Upper lobe of right lung (tissue), 1 donor: ENCODE measurements at regions not wholly inside any gene's neighbourhood (a gene's known extent, or its start where the extent isn't known, plus 50 kb on each side); places are given as distances from the start of the nearest gene placed in this dataset.

Experiments
- ATAC-seq: fragments of 200-7000 bp; cut with Tn5 transposase; one replicate; pipeline ENCODE4 v1.9.1; 2020; ENCODE audit warnings: mild to moderate bottlenecking, moderate library complexity
- DNase-seq: peaks from one replicate; pipeline ENCODE4 v3.0.0-alpha.2; 2020
- H3K27ac ChIP-seq: fragments of 200-600 bp; one replicate; pipeline ENCODE4 v1.8.0; 2022
- H3K27me3 ChIP-seq: fragments of 200-600 bp; one replicate; pipeline ENCODE4 v1.8.0; 2022; ENCODE audit warnings: mild to moderate bottlenecking
- H3K36me3 ChIP-seq: fragments of 200-600 bp; one replicate; pipeline ENCODE4 v1.8.0; 2022
- H3K4me1 ChIP-seq: fragments of 200-600 bp; one replicate; pipeline ENCODE4 v1.8.0; 2022
- H3K4me3 ChIP-seq: fragments of 200-600 bp; one replicate; pipeline ENCODE4 v1.8.0; 2022; ENCODE audit warnings: mild to moderate bottlenecking
- H3K9me3 ChIP-seq: fragments of 200-600 bp; one replicate; pipeline ENCODE4 v1.8.0; 2022
- CTCF ChIP-seq: fragments of 200-600 bp; IDR thresholded peaks from one replicate; pipeline ENCODE4 v1.8.0; 2022; ENCODE audit warnings: antibody characterized with exemption
- intact Hi-C: fragments of 100-400 bp; cut with DNase I; formaldehyde crosslinking; loops from one replicate; pipeline ENCODE4 v1.11.0; 2022
- donor health status: DM: no; HTN: yes; CAD: no; lungs with severe emphysema.

- Histone ChIP-seq H3K4me1 (no peaks in the 10 kb centered on the region), H3K9me3 (no peaks in the 10 kb centered on the region), H3K27me3 (no peaks in the 10 kb centered on the region), H3K4me3 (no peak overlapping the region), H3K27ac (no peak overlapping the region), H3K36me3 (no peaks in the 10 kb centered on the region)
- intact Hi-C loops = no loop called here
- TF ChIP-seq CTCF = no peak
- no peak for DNase-seq
- ATAC-seq = no peak
Measured at GRCh38 chr20:57795977-57796560, 86.3 kb upstream of the PMEPA1 start.

GRCh38 chr20:57795342-57795697 lies 85.5 kb upstream of the PMEPA1 start:
- Histone ChIP-seq H3K4me1 (no peaks in the 10 kb centered on the region), H3K9me3 (no peaks in the 10 kb centered on the region), H3K27me3 (no peaks in the 10 kb centered on the region), H3K27ac (no peak overlapping the region), H3K36me3 (no peaks in the 10 kb centered on the region), H3K4me3 (no peak overlapping the region)
- ATAC-seq (no peak), DNase-seq (no peak)
- intact Hi-C loops = no loop called here
- TF ChIP-seq CTCF = no peak

GRCh38 chr20:57794600-57795341 lies 85.0 kb upstream of the PMEPA1 start:
- no peak overlapping the region for H3K27ac ChIP-seq
- no peaks in the 10 kb centered on the region for H3K27me3 ChIP-seq
- H3K4me1 ChIP-seq = no peaks in the 10 kb centered on the region
- H3K4me3 ChIP-seq = no peak overlapping the region
- H3K36me3 ChIP-seq = no peaks in the 10 kb centered on the region
- H3K9me3 ChIP-seq = no peaks in the 10 kb centered on the region
- intact Hi-C loops = no loop called here
- no peak for DNase-seq
- no peak for TF ChIP-seq CTCF
- ATAC-seq = no peak

- Histone ChIP-seq H3K4me3 (no peak overlapping the region), H3K9me3 (no peaks in the 10 kb centered on the region), H3K4me1 (no peaks in the 10 kb centered on the region), H3K27me3 (no peaks in the 10 kb centered on the region), H3K36me3 (no peaks in the 10 kb centered on the region), H3K27ac (no peak overlapping the region)
- DNase-seq (no peak), ATAC-seq (no peak)
- intact Hi-C loops = no loop called here
- TF ChIP-seq CTCF = no peak
Measured at GRCh38 chr20:57794036-57794435, 84.2 kb upstream of the PMEPA1 start.

GRCh38 chr20:57793421-57793820 lies 83.6 kb upstream of the PMEPA1 start:
- DNase-seq (no peak), ATAC-seq (no peak)
- Histone ChIP-seq H3K4me3 (no peak overlapping the region), H3K36me3 (no peaks in the 10 kb centered on the region), H3K27ac (no peak overlapping the region), H3K9me3 (no peaks in the 10 kb centered on the region), H3K4me1 (no peaks in the 10 kb centered on the region), H3K27me3 (no peaks in the 10 kb centered on the region)
- no peak for TF ChIP-seq CTCF
- intact Hi-C loops = no loop called here
